ENCODE measurements at regions not wholly inside any gene's neighbourhood (a gene's known extent, or its start where the extent isn't known, plus 50 kb on each side); places are given as distances from the start of the nearest gene placed in this dataset.

DNA sequence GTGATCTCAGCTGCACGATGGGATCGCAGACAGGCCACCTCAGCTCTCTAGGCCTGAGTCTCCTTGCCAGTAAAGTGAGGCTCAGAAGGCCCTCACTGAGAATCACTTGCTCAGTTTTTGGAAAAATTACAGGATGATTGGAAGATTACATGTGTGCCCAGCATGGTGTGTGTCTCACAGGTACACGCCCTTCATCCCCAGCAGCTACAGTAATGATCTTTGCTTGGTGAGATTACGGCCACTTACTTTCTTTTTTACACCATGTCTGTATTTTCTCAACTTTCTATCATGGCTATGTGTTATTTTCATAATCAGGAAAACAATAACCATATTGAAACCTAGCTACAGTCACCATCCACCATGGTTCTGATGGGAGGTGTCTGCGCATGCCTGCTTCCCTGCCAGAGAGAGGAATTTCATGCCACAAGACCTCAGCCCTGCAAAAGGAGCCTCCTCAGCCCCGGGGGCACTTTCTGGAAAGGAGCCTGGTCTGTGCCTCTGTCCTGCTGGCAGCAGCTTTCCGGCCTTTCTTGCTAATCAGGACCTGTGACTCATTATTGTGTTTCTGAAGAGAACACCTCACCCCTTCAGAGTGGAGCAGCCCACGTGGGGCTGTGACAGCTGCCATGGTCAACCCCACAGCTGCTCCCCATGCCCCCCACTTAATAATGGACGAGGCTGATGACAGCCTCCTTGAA is 64.2 kb upstream of the OLFM1 start:
- no TSS peak for BruUV-seq (replicated peaks)
- ATAC-seq: no peak
- Histone ChIP-seq H3K27me3 (replicated peaks in 1 of 2; ENCODE audit: control insufficient read depth in 2 of 2, insufficient read depth in 2 of 2, low read length in 1 of 2) (no peaks in the 10 kb centered on the region; a peak in 1 of 4 replicates), H3K4me1 (ENCODE audit: control insufficient read depth, insufficient read depth, low read length) (no peaks in the 10 kb centered on the region), H3K9me3 (replicated peaks; ENCODE audit: control insufficient read depth, insufficient read depth, low read length) (no peaks in the 10 kb centered on the region), H3K27ac (ENCODE audit: control insufficient read depth, insufficient read depth) (no peak overlapping the region), H3K4me2 (ENCODE audit: control insufficient read depth, insufficient read depth) (no peak overlapping the region), H3K4me3 (no peak overlapping the region), H3K36me3 (ENCODE audit: control insufficient read depth in 2 of 2, insufficient read depth in 2 of 2, low read length in 1 of 2) (no peaks in the 10 kb centered on the region), H2AFZ (ENCODE audit: control insufficient read depth, low read depth, low read length) (no peak overlapping the region), H3K9ac (ENCODE audit: control insufficient read depth, insufficient read depth, low read length) (no peak overlapping the region), H4K20me1 (ENCODE audit: control insufficient read depth, insufficient read depth) (no peaks in the 10 kb centered on the region), H3K79me2 (ENCODE audit: control insufficient read depth, insufficient read depth, low read length) (no peaks in the 10 kb centered on the region)
- POLR2A ChIA-PET: no interaction called here
- RAD21 ChIA-PET (ENCODE audit: unreplicated experiment): no interaction called here
- TF ChIP-seq USF2 (IDR thresholded peaks at IDR 0.05; ENCODE audit: borderline replicate concordance, low read depth, low read length): no peak
- no peak for TF ChIP-seq CHD2 (IDR thresholded peaks at IDR 0.05; ENCODE audit: borderline replicate concordance, low read depth, low read length)
- TF ChIP-seq EED (IDR thresholded peaks at IDR 0.05; ENCODE audit: low read depth): no peak
- TF ChIP-seq NFYB (IDR thresholded peaks at IDR 0.05; ENCODE audit: insufficient read depth, low read depth, low read length): no peak
- no peak for TF ChIP-seq BHLHE40 (IDR thresholded peaks at IDR 0.05; ENCODE audit: borderline replicate concordance in 1 of 2, low read depth in 2 of 2, low read length in 1 of 2)
- no peak for TF ChIP-seq JUND (IDR thresholded peaks at IDR 0.05; ENCODE audit: low read depth, low read length)
- TF ChIP-seq TCF12 (IDR thresholded peaks at IDR 0.05; ENCODE audit: low read depth, low read length): no peak
- no peak for TF ChIP-seq NFYA (IDR thresholded peaks at IDR 0.05; ENCODE audit: borderline replicate concordance, low read depth, low read length)
- TF ChIP-seq RAD51 (IDR thresholded peaks at IDR 0.05): no peak
- TF ChIP-seq KLF5 (IDR thresholded peaks at IDR 0.05; ENCODE audit: partially characterized antibody): no peak
- TF ChIP-seq KAT2A (conservative IDR thresholded peaks at IDR 0.05; ENCODE audit: control insufficient read depth, low read depth, low read length): no peak
- no peak for TF ChIP-seq POLR2AphosphoS5 (IDR thresholded peaks at IDR 0.05; ENCODE audit: low read length)
- no peak for TF ChIP-seq NFXL1 (IDR thresholded peaks at IDR 0.05; ENCODE audit: borderline replicate concordance)
- no peak for TF ChIP-seq SREBF2 (IDR thresholded peaks at IDR 0.05; ENCODE audit: low read length)
- no peak for TF ChIP-seq EZH2 (IDR thresholded peaks at IDR 0.05; ENCODE audit: borderline replicate concordance, control insufficient read depth, low read depth, low read length)
- SMC1A ChIA-PET (ENCODE audit: uncharacterized antibody, unreplicated experiment): no interaction called here
- 11% methylated on average over 9 of the region's 9 CpGs for WGBS (ENCODE audit: insufficient coverage, insufficient replicate concordance, low lambda C conversion rate, missing lambda C conversion rate)
- no peak for DNase-seq (ENCODE audit: low read depth, low spot score)
- intact Hi-C loops (cut with micrococcal nuclease; ENCODE audit: unreplicated experiment): no loop called here
- in situ Hi-C loops (cut with MboI): no loop called here
- CTCF ChIA-PET: no interaction called here
- no peak for FAIRE-seq
